NCI-H2107 (cell line): ENCODE measurements at regions not wholly inside any gene's neighbourhood (a gene's known extent, or its start where the extent isn't known, plus 50 kb on each side); places are given as distances from the start of the nearest gene placed in this dataset.

Experiments
- DNase-seq: peaks from one replicate; lab custom pipeline; 2025; lab: John Stamatoyannopoulos, UW

DNA sequence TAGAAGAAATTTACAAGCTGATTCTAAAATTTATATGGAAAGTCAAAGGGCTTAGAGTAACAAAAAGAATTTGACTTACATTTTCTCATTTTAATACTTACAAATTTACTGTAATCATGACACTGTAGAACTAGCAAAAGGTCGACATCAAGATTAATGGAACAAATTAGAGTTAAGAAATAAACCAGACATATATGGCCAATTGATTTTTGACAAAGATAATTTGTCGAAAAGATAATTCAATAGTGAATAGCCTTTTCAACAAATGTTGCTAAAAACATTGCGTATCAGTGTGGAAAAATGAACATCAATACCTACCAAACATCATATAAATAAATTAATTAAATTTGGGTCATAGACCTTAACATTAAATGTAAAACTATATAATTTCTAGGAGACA is 955.5 kb upstream of the AUTS2 start:
- no peak for DNase-seq

DNA sequence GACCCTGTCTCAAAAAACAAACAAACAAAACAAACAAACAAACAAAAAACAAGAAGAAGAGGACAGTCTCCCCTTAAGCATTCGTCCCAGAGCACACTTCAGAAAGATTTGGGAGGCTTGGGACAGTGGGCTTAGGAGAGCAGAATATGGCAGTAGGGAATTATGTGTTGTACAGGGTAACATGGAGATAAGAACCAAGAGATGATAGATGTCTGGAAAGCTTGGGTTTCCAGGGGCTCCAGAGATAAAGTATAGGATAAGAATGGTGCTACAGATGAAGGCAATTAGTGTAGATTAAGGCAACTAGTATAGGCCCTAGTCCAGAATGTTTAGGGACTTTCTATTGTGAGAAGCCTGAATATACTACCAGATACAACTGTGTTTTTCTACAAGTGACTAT is 934.9 kb upstream of the AUTS2 start:
- no peak for DNase-seq

DNA sequence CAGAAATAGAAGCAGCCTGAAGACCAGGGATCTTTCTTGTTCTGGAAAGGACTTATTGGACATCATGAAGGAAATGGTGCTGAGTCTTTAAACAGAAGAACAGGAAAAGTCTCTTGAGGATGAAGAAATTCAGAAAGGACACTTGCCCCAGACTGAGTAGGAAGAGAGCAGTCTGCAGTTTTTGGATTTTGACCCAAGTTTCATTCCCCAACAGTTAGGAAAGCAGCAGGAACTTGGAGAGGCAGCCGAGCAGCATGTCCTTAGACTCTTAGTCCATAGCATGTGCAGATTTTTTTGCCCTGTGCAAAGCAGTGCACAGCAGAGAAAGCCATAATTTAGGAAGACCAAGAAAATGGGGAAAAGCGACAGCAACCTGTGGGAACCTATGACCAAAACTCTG is 927.2 kb upstream of the AUTS2 start:
- no peak for DNase-seq

DNA sequence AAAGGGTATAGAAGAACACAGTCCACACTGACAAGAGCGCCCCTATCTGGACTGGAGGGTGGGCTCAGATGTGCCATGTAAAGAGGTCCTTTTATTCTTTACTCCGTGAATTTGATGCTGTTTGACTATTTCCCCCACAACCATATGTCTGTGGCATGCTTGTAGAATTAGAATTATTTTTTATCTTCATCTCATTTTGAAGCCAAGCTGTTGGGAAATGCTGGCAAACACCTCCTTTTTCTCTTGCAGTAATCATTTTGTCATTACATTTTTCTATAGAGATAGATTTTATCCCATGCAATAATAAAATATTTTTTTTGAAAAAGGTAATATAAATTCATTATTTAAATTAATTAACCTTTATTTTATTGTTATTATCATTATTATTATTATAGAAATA is 926.6 kb upstream of the AUTS2 start:
- no peak for DNase-seq

DNA sequence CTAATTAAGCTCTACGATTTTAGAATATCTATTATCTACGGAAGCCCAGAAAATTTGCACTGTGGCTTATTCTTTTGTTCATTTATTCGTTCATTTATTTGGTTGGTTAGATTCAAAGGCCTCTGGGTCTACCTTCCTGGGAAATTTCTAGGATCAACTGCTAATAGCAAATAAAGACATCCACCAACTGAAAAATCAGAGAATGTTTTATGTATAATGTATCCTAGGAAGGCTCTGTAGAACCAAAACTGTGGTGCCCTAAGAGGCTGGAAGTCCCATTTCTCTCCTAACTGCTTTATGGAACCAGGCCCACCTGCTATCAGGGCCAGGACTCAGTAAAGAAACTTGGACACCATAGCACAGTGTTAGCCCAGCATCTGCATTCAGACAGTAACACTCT is 923.4 kb upstream of the AUTS2 start:
- DNase-seq = no peak

DNA sequence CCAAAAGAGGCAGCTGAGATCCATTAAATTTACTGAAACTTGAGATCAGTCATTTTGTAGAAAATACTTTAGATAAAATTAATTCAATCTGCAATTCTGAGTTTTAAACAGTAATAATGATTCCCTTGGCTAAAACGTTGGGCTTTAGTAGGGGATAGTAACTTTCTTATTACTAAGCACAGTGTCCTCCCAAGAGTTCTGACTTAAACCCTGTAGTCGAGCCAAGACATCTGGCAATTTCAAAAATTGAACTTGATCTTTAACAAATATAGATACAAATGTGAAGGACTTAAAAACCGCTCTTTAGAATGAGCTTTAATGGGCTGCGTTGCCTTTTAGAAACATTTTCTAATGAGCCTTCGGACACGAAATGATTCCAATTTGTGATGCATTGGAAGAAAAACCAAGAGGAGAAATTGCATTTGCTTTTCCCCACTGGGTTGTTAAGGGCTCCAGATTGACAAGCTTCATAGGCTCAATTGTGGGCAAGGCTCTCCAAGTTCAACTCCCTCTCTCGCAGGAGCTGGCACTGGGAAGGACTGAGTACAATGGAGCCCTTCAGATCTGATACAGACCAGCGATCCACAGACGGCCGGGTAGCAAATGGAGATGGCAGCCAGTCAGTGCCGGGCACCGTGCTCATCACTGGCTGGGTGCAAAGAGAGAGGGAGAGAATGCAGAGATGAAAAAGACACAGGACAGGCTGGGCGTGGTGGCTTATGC is 921.3 kb upstream of the AUTS2 start:
- DNase-seq = no peak

DNA sequence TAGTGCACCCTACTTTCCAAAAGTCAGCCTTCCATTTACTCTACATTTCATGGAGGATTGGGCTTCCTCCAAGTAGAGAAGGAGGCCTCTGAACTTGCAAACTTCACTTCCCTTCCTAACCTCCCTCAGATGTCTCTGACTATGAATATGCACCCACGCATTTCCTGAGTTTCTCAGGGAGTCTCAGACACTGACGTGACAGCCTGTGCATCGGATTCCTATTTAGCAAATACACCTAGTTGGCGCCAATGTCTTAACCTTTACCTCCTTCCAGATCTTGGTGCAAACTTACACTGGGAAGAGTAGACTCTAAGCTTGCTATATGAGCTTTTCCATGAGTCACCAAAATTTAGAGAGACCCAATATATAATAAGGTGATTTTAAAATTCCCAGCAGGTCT is 920.1 kb upstream of the AUTS2 start:
- no peak for DNase-seq

DNA sequence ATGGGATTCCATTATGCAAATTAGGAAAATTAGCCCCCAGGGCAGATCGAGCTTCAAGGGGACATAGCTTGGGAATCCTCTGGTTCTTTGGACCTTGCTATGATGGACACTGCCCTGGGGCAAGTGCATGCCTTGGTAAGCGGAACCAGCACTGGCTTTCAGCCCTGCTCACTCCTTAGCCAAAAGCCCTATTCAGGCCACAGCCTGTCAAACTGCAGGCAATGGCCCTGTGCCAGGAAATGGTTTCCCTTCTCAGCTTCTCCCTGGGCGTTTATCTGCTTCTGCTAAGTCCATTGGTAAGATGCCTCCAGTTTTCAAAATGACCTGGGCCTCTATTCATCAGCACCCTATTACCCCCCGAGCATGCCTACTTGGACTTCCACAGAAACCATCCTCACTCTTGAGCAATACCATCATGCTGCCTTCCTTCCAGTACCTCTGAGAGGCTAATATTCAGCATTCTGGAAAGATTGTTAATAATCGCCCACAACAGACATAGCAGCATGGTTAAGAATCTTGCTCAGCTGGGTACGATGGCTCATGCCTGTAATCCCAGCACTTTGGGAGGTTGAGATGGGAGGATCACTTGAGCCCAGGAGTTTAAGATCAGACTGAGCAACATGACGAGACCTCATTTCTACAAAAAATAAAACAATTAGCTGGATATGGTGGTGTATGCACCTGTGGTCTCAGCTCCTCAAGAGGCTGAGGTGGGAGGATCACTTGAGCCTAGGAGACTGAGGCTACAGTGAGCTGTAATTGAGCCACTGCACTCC is 918.6 kb upstream of the AUTS2 start:
- DNase-seq = no peak

DNA sequence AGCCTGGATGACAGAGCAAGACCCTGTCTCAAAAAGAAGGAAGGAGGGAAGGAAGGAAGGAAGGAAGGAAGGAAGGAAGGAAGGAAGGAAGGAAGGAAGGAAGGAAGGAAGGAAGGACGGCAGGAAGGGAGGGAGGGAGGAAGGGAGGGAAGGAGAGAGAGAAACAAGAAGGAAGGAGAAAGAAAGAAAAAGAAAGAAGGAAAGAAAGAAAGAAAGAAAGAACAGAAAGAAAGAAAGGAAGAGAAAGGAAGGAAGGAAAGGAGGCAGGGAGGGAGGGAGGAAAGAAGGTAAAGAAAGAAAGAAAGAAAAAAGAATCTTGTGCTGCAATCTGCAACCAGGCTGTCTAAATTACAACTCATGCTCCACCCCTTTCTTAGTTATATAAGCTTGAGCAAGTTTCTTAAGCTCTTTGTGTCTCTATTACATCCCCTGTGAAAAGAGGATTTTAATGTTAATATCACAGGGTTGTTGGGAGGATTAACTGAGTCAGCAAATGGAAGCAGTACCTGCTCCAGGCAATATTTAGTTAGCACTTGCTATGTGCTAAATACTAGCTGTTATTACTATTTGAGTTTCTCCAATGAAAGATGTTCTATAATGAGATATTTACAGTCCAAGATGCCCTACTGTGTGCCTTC is 917.9 kb upstream of the AUTS2 start:
- no peak for DNase-seq

DNA sequence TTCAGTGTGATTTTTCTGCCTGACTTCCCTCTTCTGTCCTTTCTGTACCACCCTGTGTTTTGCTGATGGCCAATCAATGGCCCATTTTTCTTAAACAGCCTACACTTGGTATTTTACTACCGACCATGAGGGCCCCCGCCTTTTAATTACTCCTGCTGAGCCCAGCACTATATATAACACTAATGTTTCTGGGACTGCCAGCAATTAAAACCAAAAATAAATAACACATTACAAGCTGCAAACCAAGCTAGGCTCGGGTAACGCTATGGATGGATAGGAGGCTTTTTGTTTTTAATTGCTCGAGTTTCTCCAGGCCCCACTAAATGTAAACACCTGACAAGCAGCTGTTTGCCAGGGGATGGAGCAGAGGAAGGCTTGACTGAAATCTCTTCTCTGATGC is 915.4 kb upstream of the AUTS2 start:
- DNase-seq = no peak

DNA sequence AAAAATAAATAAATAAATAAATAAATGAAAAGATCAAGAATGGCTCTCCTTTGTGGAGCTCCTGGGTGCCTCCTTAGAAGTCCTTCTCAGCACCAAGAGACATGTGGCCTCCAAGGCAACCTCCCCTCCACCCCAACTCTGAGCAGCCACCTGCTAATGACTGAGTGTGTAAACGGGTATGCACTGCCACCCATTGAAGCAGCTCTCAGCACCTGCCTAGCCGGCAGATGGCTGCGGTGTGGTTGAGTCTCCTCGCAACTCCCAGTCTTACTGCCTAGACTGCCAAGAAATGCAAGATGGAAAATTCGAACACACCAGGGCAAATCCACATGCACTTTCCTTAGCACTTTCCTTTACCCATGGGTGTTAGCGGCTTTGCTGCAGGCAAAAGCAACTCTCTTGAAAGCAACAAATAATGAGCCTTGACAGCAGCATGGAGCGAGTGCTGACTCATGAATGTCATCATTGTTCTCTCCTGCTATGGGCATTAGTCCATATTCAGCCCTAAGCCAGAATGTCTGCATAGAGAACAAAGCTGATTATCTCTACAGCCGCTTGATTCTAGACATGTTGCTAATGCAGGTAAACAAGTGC is 913.9 kb upstream of the AUTS2 start:
- DNase-seq = no peak

DNA sequence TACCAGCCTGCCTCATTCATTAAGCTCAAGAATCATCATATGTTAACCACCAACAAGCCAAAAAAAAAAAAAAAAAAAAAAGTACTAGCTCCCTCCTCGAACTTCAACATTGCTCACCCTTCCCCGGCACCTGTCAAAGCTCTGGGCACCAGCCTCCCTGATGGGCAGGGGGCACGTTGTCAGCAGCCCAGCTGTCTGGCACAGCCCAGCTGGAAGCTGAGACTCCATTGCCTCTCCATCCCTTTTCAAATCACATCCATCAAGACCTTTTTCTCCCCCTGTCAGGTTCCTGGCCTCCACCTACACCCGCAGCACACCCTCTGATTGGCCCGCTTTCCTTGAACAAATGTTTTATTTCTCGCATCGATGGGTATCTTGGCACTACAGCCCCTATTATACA is 913.3 kb upstream of the AUTS2 start:
- no peak for DNase-seq

DNA sequence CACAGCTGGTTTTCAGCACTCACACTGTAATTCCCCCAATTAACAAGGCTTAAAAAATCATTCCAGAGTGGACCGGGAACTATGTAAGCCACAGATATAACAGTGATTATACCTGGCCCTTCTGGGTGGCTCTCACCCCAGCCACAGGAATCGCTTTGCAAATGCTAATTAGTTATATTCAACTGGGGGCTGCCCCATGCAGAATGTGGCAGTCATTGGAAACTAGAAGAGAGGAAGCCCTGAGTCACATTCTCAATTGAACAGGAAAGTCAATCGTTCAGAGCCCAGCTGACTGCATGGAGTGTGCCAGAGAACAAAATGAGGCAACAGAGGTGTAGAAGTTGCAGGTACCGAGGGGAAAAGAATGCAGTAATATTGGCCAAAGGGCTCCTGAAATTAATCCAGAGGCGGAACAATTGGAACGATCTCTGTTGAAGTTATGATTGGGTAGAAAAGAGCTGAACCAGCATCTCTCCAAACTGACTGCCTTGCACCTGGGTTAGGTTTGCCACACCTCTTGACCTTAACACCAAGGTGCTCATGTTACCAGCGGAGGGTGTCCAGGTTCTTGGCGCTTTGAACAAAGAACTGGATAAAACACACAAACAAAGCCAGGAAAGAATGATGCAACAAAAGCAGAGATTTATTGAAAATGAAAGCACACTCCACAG is 909.7 kb upstream of the AUTS2 start:
- DNase-seq = no peak

DNA sequence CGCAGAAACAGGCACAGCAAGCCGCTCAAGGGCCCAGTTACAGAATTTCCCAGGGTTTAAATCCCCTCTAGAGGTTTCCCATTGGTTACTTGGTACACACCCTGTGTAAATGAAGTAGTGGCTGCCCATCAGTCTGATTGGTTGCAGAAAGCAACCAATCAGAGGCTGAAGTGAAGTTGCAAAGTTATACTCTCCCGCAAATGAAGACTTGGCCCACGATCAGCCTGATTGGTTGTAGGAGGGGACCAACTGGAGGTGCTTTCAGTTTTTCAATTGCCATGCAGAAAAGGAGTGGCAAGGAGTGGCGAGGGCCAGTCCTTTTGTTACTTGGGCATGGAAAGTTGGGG is 909.2 kb upstream of the AUTS2 start:
- DNase-seq = no peak

DNA sequence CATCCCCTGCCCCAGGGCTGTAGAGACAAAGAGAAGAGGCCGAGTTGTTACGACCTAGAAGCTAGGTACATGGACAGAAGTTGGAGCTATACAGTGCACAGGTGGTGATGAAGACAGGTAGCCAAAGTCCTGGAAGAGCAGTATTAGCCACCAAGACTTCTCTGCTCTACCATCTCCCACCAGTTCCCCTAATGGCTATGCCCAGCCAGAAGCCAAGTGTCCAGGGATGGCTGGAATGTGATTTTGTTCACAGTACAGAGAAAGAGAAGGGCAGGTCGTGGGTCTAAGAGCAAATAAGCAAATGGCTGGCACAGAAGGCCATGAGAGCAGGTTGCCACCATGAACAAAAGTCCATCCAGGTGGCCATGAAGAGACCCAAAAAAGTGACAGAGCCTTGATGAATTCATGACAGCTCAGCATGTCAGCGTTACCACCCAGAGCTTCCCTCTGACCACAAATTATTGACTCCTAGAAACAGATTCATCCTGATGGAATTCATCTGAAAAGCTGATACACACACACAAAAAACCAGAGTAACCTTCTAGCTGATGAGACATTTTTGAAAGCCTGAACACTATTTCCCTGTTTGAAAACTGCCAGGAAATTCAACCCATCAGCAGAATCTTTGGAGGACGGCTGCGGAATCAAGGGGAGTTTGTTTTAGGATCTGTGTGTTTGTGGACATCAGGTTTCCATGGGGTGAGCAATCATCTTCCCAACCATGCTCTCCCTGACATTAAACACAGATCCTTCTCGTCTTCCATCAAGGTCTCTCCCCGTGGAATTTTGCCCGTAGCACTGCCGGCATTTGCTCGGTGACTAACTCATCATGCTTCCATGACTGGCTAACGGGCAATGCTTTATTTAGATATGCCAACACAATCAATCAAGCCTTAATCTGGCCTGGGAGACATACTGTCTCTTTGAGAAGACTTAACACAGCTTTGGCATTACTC is 906.7 kb upstream of the AUTS2 start:
- DNase-seq = no peak

DNA sequence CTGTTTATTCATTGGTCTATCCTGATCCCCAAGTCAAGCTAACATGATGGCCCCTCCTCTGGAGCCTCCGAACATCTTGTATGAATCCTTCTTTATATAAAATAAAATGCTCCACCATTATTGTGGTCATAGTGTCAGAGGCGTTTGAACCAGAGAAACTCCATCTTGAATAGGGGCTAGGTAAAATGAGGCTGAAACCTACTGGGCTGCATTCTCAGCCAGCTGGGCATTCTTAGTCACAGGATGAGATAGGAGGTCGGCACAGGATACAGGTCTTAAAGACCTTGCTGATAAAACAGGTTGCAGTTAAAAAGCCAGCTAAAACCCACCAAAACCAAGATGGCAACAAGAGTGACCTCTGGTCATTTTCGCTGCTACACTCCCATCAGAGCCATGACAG is 905.8 kb upstream of the AUTS2 start:
- no peak for DNase-seq

DNA sequence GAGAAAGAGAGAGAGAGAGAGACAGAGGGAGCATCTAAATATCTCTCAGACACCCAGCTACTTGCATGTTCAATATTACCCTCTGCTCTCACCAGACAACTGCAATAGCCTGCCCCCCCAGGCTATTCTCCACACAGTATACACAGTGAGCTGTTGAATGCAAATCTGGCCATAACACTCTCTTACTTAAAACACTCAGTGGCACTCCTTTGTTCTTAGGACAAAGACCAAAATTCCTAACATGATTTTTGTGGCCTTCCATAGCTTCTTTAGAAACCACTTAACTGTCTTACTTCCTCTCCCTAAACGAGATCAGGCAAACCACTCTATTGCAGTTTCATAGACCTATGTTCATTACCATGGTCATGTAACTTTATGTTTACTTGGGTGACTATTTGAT is 903.6 kb upstream of the AUTS2 start:
- DNase-seq = no peak

DNA sequence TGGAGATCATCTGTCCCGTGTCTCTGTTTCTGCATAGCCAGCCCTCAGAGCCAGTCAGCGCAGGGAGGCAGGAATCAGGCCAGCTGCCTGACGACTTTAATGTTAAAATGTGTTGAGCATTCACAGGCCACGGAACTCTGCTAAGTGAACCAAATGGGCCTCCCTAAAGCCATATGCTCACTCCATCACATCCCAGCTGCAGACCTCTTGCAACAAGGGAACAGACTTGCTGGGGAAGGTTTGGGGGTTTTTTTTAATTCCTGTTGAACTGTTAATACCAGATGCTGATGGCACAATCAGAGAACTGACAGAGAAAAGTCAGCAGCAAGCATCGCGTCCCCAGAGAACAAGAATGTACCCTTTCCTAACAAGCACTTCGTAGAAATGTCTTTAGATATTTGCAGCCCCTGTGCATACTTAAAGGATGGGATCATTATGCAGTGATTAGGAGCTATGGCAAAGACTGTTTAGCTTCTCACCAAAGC is 900.4 kb upstream of the AUTS2 start:
- no peak for DNase-seq

DNA sequence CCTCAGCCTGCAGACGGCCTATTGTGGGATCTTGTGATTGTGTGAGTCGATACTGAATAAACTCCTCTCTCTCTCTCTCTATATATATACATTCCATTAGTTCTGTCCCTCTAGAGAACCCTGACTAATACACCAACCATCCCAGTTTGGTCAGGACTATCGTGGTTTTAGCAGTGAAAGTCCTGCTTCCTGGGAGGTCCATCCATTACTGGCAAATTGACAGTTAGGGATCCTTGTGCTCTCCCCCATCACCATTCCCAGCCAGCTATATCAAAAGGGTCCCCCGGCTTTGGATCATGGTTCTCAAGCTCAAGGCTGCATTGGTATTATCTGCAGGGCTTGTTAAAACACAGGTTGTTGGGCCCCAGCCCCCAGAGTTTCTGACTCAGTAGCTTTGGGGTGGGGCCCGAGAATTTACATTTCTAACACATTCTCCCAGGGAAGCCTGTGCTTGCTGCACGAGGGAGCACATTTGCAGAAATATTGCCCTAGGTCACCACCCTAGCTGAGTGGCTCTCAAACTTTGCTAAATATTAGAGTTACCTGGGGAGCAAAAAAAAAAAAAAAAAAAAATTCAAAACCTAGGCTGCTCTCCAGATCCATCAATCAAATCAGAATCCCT is 899.1 kb upstream of the AUTS2 start:
- no peak for DNase-seq

DNA sequence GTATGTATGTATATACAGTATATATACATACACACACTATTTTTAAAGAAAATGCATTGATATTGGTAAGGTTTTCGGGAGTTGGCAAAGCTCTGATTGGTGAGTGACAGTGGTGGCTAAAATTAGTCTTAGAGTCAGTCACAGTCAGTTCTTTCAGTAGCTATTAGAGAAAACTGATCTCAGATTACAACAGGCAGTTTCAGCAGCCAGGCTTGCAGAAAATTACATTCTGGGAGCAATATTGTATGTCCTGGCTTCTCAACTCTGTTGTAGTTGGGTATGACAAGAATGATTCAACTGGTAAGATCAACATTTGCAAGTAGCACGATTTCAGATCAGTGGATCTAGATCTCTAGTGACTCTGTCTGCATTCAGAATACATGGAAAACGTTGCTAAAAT is 897.9 kb upstream of the AUTS2 start:
- no peak for DNase-seq

DNA sequence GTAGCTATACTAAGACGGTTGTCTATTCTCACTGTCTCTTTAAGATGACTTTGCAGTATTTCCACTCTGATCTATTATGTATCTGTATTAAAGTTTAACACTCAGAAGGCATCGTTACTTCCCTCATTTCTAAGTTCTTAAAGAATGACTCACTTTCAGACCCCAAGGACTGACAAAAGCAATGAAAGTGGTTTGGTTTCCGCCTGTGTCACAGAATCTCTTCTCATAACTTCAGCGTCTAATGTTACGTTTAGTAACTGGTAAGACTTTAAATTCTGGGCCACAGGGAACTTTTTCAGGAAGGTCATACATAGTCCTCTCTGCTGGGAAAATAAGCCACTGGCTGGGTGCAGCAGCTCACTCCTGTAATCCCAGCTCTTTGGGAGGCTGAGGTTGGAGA is 892.0 kb upstream of the AUTS2 start:
- DNase-seq = no peak
